HEK293T (cell line): ENCODE measurements at regions not wholly inside any gene's neighbourhood (a gene's known extent, or its start where the extent isn't known, plus 50 kb on each side); places are given as distances from the start of the nearest gene placed in this dataset.
"Not testable (repeated sequence)": the region's sequence is repeated elsewhere in the genome, so short reads cannot be mapped to it uniquely, and the experiment has no call there.

Experiments used
- CTCF ChIA-PET: fragments of 350-600 bp; formaldehyde crosslinking; extraction: SDS; loops from one replicate; lab custom pipeline; 2021; ENCODE audit warnings: antibody characterized with exemption, inconsistent platforms; lab: Yijun Ruan, JAX
- POLR2A ChIA-PET: fragments of 350-600 bp; formaldehyde crosslinking; extraction: SDS; loops from one replicate; lab custom pipeline; 2020; ENCODE audit warnings: antibody characterized with exemption, inconsistent platforms; lab: Yijun Ruan, JAX
- DNase-seq: peaks from one replicate; pipeline ENCODE4 v3.0.0; 2012; ENCODE audit warnings: mixed read lengths; ENCODE audit errors: extremely low spot score
- ARNT ChIP-seq: fragments of 450-650 bp; IDR thresholded peaks from 2 replicates; pipeline ENCODE4 v1.6.1; 2017; ENCODE audit warnings: mild to moderate bottlenecking
- BHLHE40 ChIP-seq: fragments of 450-650 bp; IDR thresholded peaks from 2 replicates; pipeline ENCODE4 v1.6.1; 2016; ENCODE audit warnings: mild to moderate bottlenecking, moderate library complexity, borderline replicate concordance
- CTBP1 ChIP-seq: fragments of 450-650 bp; IDR thresholded peaks from 2 replicates; pipeline ENCODE4 v1.6.1; 2016; ENCODE audit warnings: borderline replicate concordance
- ELF4 ChIP-seq: fragments of 450-650 bp; IDR thresholded peaks from 2 replicates; pipeline ENCODE4 v1.6.1; 2017; ENCODE audit warnings: antibody characterized with exemption
- FOXA1 ChIP-seq: fragments of 450-650 bp; IDR thresholded peaks from 2 replicates; pipeline ENCODE4 v1.6.1; 2016; ENCODE audit warnings: mild to moderate bottlenecking
- FOXK2 ChIP-seq: fragments of 450-650 bp; IDR thresholded peaks from 2 replicates; pipeline ENCODE4 v1.6.1; 2016; ENCODE audit warnings: mild to moderate bottlenecking
- FOXM1 ChIP-seq: fragments of 450-650 bp; IDR thresholded peaks from 2 replicates; pipeline ENCODE4 v1.6.1; 2017; ENCODE audit warnings: mild to moderate bottlenecking, borderline replicate concordance
- HDGF ChIP-seq: fragments of 450-650 bp; IDR thresholded peaks from 2 replicates; pipeline ENCODE4 v1.6.1; 2017; ENCODE audit warnings: antibody characterized with exemption, borderline replicate concordance
- L3MBTL2 ChIP-seq: fragments of 450-650 bp; conservative IDR thresholded peaks from 2 replicates; pipeline ENCODE4 v1.6.1; 2016; ENCODE audit warnings: mild to moderate bottlenecking
- LEF1 ChIP-seq: fragments of 450-650 bp; IDR thresholded peaks from 2 replicates; pipeline ENCODE4 v1.6.1; 2017; ENCODE audit warnings: mild to moderate bottlenecking, borderline replicate concordance
- NFRKB ChIP-seq: fragments of 450-650 bp; IDR thresholded peaks from 2 replicates; pipeline ENCODE4 v1.6.1; 2016; ENCODE audit warnings: mild to moderate bottlenecking, moderate library complexity
- PKNOX1 ChIP-seq: fragments of 450-650 bp; IDR thresholded peaks from 2 replicates; pipeline ENCODE4 v1.6.1; 2016
- SP1 ChIP-seq: fragments of 450-650 bp; IDR thresholded peaks from 2 replicates; pipeline ENCODE4 v1.6.1; 2017
- SUZ12 ChIP-seq: fragments of 450-650 bp; IDR thresholded peaks from 2 replicates; pipeline ENCODE4 v1.6.1; 2016; ENCODE audit warnings: mild to moderate bottlenecking
- TARDBP ChIP-seq: fragments of 450-650 bp; IDR thresholded peaks from 2 replicates; pipeline ENCODE4 v1.6.1; 2016
- ZNF384 ChIP-seq: fragments of 450-650 bp; IDR thresholded peaks from 2 replicates; pipeline ENCODE4 v1.6.1; 2016

DNA sequence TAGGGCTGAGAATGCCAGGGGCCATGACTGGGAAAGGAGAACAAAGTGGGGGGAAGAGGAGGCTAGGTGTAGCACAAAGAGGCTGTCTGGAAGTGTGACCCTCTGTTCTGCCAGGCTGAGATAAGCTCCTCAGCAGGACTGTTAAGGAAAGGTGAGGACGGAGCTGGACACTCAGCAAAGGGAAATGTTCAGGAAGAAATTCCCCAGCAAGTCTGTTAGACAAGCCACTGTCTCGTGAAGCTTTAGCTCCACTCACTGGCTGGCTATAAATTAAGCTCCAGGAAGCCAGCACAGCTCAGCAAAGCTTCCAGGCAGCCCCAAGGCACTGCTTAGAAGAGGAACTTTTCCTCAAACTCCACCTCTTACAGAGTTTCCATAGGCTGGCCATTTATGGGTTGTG is 181.2 kb upstream of the API5 start:
- CTCF ChIA-PET, result no interaction called here
- no peak for DNase-seq
- POLR2A ChIA-PET, result no interaction called here
- TF ChIP-seq LEF1 (no peak), FOXA1 (no peak), FOXK2 (no peak), L3MBTL2 (no peak), PKNOX1 (no peak), ELF4 (no peak), SP1 (no peak), ZNF384 (no peak), NFRKB (no peak), SUZ12 (no peak)

- CTCF ChIA-PET, result no interaction called here
- no peak for TF ChIP-seq ARNT
- no peak for TF ChIP-seq ZNF384
- no peak for TF ChIP-seq TARDBP
- no peak for TF ChIP-seq L3MBTL2
- no peak for TF ChIP-seq FOXA1
- no peak for TF ChIP-seq CTBP1
- TF ChIP-seq SP1, result no peak
- TF ChIP-seq HDGF, result no peak
- no peak for TF ChIP-seq ELF4
- TF ChIP-seq LEF1, result no peak
- no peak for TF ChIP-seq SUZ12
- TF ChIP-seq BHLHE40, result no peak
- TF ChIP-seq FOXK2, result no peak
- TF ChIP-seq NFRKB, result no peak
- no peak for TF ChIP-seq PKNOX1
- no peak for TF ChIP-seq FOXM1
- no peak for DNase-seq
- POLR2A ChIA-PET, result no interaction called here
Observed at GRCh38 chr11:43135966-43136534, 175.7 kb upstream of the API5 start.

GRCh38 chr11:43138621-43139140 is 173.1 kb upstream of the API5 start:
- TF ChIP-seq TARDBP (no peak), HDGF (no peak), LEF1 (no peak)
- POLR2A ChIA-PET, result no interaction called here
- no peak for DNase-seq
- CTCF ChIA-PET, result no interaction called here

DNA sequence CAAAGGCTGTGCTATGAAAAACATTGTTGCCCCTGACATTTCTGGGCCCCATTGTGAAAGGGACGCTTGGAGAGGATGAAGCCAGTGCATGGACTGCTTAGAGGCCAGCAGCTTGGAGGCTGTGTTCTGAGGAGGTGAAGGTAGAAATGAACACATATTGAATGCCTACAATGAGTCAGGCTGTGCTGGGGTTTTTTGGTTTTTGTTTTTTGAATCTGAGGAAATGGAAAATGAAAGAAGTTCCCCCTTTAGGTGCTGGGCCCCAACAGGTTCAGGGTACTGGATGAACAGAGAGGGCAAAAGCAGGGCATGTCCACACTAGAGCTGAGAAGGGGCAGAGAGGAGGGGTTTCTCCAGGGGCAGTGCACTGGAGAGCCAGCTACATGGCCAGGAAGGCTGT is 166.1 kb upstream of the API5 start:
- ChIA-PET CTCF (no interaction called here), POLR2A (no interaction called here)
- DNase-seq, result no peak
- TF ChIP-seq SP1, result no peak
- no peak for TF ChIP-seq ELF4
- TF ChIP-seq NFRKB, result no peak
- TF ChIP-seq HDGF, result no peak
- no peak for TF ChIP-seq FOXK2
- TF ChIP-seq CTBP1, result no peak
- TF ChIP-seq FOXA1, result no peak
- TF ChIP-seq TARDBP, result no peak

GRCh38 chr11:43150697-43151096 is 161.1 kb upstream of the API5 start:
- ChIA-PET POLR2A (no interaction called here), CTCF (no interaction called here)
- no peak for DNase-seq
- TF ChIP-seq FOXM1 (no peak), FOXK2 (no peak), PKNOX1 (no peak), SUZ12 (no peak), L3MBTL2 (no peak), FOXA1 (no peak), NFRKB (no peak), BHLHE40 (no peak)

- no peak for DNase-seq
- POLR2A ChIA-PET, result no interaction called here
- TF ChIP-seq HDGF (no peak), L3MBTL2 (no peak), ARNT (no peak), FOXM1 (no peak), NFRKB (no peak)
- CTCF ChIA-PET, result no interaction called here
Observed at GRCh38 chr11:43164831-43165230, 147.0 kb upstream of the API5 start.

- CTCF ChIA-PET, DNase-seq, POLR2A ChIA-PET: not testable (repeated sequence)
Observed at GRCh38 chr11:43165393-43165792, 146.4 kb upstream of the API5 start.

DNA sequence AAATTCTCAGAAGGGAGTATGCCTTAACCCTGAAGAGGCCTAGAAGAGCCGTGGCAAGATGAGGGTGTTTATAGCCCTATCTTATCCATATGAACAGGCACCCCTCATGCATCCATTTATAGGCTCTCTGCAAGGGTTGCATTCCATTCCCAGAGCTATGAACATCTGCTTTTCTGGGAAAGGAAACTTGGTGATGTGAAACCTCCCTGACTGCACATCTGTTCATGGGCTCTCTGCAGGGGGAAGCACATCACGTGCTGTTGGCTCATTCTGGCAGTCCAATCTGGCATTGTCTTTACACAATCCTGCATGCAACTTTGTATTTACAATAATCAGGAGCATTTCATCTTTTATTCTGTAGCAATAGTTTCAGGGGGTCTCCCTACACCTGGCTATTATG is 143.6 kb upstream of the API5 start:
- CTCF ChIA-PET, DNase-seq, POLR2A ChIA-PET: not testable (repeated sequence)
